ENCODE measurements at regions not wholly inside any gene's neighbourhood (a gene's known extent, or its start where the extent isn't known, plus 50 kb on each side); places are given as distances from the start of the nearest gene placed in this dataset.

DNA sequence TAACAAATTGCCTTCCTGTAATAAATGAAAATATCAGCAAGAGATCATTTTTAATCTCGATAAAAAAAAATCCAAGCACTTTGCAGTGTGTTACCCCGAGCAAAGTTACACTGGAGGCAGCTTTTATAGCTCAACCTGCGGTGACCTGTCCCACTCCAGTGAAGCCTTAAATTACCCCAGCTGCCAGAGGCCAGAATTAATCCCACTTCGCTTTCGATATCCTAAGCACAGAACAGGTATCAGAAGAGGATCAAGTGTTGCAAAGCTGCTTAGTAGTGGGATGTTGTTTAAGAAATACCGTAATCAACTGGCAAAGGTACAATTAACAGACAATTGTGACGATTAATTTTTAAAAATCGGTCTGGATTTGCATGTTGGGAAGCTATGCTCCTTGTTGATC is 314.0 kb downstream of the AGTPBP1 start:
- Histone ChIP-seq H3K36me3 (ENCODE audit: control insufficient read depth, insufficient read depth, low read length) (no peaks in the 10 kb centered on the region), H3K4me3 (replicated peaks; ENCODE audit: low read depth, low read length) (no peak overlapping the region), H3K27me3 (replicated peaks; ENCODE audit: control insufficient read depth, insufficient read depth, low read length) (no peaks in the 10 kb centered on the region; the same call in 1 of the 2 replicates)
- no peak for DNase-seq (ENCODE audit: extremely low read depth, insufficient read length)
- no peak for TF ChIP-seq CTCF (IDR thresholded peaks at IDR 0.05; ENCODE audit: insufficient read depth, low read length, poor library complexity, severe bottlenecking)

GRCh38 chr9:85425153-85425611 is 316.6 kb downstream of the AGTPBP1 start:
- Histone ChIP-seq H3K27me3 (replicated peaks; ENCODE audit: control insufficient read depth, insufficient read depth, low read length) (no peaks in the 10 kb centered on the region; the same call in 1 of the 2 replicates), H3K36me3 (ENCODE audit: control insufficient read depth, insufficient read depth, low read length) (no peaks in the 10 kb centered on the region), H3K4me3 (replicated peaks; ENCODE audit: low read depth, low read length) (no peak overlapping the region)
- DNase-seq (ENCODE audit: extremely low read depth, insufficient read length): peak; percentile 18
- peak; percentile 83 for TF ChIP-seq CTCF (IDR thresholded peaks at IDR 0.05; ENCODE audit: insufficient read depth, low read length, poor library complexity, severe bottlenecking)

DNA sequence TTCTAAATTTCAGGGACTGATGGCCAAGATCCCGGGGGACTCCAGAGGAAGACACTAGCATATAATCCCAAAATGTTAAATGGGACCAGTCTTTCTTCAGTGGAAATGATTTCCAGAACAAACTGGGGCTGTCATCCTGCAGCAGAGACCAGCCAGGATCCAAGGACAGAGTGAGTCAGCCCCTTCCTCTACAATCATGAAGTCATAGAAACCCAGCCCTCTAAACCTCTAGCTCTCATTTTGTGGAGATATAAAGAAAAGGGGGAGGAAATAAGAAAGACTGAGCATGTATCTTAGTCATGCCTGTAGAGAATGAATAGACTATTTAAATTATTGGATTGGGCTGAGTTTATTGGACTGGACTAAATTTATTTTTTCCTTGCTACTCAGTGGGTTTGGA is 318.3 kb downstream of the AGTPBP1 start:
- Histone ChIP-seq H3K36me3 (ENCODE audit: control insufficient read depth, insufficient read depth, low read length) (no peaks in the 10 kb centered on the region), H3K4me3 (replicated peaks; ENCODE audit: low read depth, low read length) (no peak overlapping the region), H3K27me3 (replicated peaks; ENCODE audit: control insufficient read depth, insufficient read depth, low read length) (no peaks in the 10 kb centered on the region)
- no peak for TF ChIP-seq CTCF (IDR thresholded peaks at IDR 0.05; ENCODE audit: insufficient read depth, low read length, poor library complexity, severe bottlenecking)
- no peak for DNase-seq (ENCODE audit: extremely low read depth, insufficient read length)

DNA sequence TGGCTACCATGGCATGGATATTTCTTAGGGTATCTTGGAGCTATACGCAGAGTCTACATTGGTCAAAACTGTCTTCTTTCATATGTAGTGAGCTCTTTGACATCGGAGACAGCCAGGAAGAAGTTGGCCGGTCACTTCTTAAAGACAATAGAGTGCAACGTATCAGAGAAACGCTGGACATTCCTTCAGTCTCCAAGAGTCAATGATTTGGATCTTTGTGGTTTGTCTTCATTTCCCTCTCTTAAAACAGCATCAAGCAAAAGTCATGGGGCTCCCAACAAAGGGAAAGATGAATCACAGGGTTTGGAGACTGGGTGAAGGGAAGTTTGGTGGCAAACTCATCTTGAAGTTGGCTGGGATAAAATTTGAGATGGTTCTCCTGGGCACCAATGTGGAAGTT is 320.1 kb downstream of the AGTPBP1 start:
- TF ChIP-seq CTCF (IDR thresholded peaks at IDR 0.05; ENCODE audit: insufficient read depth, low read length, poor library complexity, severe bottlenecking): no peak
- no peaks in the 10 kb centered on the region for H3K36me3 ChIP-seq (ENCODE audit: control insufficient read depth, insufficient read depth, low read length)
- no peaks in the 10 kb centered on the region for H3K27me3 ChIP-seq (replicated peaks; ENCODE audit: control insufficient read depth, insufficient read depth, low read length)
- no peak for DNase-seq (ENCODE audit: extremely low read depth, insufficient read length)
- H3K4me3 ChIP-seq (replicated peaks; ENCODE audit: low read depth, low read length): no peak overlapping the region

DNA sequence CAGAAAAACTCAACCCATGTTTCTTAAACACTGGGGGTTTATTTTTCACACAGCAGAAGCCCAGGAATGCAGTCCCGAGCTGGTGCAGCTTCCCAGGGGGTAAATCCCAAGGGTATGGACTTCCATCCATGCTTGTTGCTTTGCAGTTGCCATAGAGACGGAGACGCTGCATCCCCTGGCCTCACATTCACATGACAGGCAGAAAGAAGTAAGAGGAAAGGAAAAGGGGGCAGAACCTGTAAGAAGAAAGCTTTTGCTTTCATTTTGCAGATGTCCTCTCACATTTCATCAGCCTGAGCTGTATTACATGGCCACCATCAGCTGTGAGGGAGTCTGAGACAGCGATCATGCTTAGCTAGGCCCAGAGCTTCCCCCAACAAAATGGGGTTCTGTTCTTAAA is 321.0 kb downstream of the AGTPBP1 start:
- no peak for TF ChIP-seq CTCF (IDR thresholded peaks at IDR 0.05; ENCODE audit: insufficient read depth, low read length, poor library complexity, severe bottlenecking)
- no peaks in the 10 kb centered on the region for H3K36me3 ChIP-seq (ENCODE audit: control insufficient read depth, insufficient read depth, low read length)
- no peak for DNase-seq (ENCODE audit: extremely low read depth, insufficient read length)
- H3K27me3 ChIP-seq (replicated peaks; ENCODE audit: control insufficient read depth, insufficient read depth, low read length): no peaks in the 10 kb centered on the region
- no peak overlapping the region for H3K4me3 ChIP-seq (replicated peaks; ENCODE audit: low read depth, low read length)

GRCh38 chr9:85417674-85418073 is 324.1 kb downstream of the AGTPBP1 start:
- Histone ChIP-seq H3K4me3 (replicated peaks; ENCODE audit: low read depth, low read length) (no peak overlapping the region), H3K27me3 (replicated peaks; ENCODE audit: control insufficient read depth, insufficient read depth, low read length) (no peaks in the 10 kb centered on the region), H3K36me3 (ENCODE audit: control insufficient read depth, insufficient read depth, low read length) (no peaks in the 10 kb centered on the region)
- DNase-seq (ENCODE audit: extremely low read depth, insufficient read length): no peak
- no peak for TF ChIP-seq CTCF (IDR thresholded peaks at IDR 0.05; ENCODE audit: insufficient read depth, low read length, poor library complexity, severe bottlenecking)
